Epithelial cell of proximal tubule (primary cell): ENCODE measurements at regions not wholly inside any gene's neighbourhood (a gene's known extent, or its start where the extent isn't known, plus 50 kb on each side); places are given as distances from the start of the nearest gene placed in this dataset.

Source experiments
- DNase-seq: peaks from one replicate; pipeline ENCODE4 v3.0.0-alpha.2; 2011; ENCODE audit warnings: low read depth
- H3K4me3 ChIP-seq: 2 replicates; pipeline ENCODE4 v1.5.1; 2011; ENCODE audit warnings: low read depth, mild to moderate bottlenecking, low read length
- TF ChIP-seq, protein P1 (sequence below): conservative IDR thresholded peaks from 2 replicates; pipeline ENCODE4 v1.5.1; 2012; ENCODE audit warnings: low read depth, mild to moderate bottlenecking, low read length

DNA sequence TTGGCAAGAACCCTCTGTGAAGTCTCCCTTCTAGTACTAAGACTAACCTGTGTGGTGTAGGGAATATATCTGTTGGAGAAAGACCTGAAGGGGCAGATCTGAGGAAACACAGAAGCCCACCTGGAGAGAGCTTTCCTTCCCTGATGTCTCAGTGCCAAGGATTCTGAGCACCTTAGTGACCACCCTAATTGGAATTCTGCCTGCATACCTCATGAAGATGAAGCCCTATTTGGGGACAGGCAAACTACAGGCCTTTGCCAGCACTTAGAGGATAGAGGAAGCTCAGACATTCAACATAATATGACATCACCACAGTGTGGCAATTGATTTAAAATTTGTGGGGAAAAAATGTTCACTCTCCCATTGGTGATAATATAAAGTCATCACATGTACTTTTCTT lies 766.2 kb upstream of the KIRREL3 start:
- H3K4me3 ChIP-seq: no peak overlapping the region
- TF ChIP-seq, protein P1, sequence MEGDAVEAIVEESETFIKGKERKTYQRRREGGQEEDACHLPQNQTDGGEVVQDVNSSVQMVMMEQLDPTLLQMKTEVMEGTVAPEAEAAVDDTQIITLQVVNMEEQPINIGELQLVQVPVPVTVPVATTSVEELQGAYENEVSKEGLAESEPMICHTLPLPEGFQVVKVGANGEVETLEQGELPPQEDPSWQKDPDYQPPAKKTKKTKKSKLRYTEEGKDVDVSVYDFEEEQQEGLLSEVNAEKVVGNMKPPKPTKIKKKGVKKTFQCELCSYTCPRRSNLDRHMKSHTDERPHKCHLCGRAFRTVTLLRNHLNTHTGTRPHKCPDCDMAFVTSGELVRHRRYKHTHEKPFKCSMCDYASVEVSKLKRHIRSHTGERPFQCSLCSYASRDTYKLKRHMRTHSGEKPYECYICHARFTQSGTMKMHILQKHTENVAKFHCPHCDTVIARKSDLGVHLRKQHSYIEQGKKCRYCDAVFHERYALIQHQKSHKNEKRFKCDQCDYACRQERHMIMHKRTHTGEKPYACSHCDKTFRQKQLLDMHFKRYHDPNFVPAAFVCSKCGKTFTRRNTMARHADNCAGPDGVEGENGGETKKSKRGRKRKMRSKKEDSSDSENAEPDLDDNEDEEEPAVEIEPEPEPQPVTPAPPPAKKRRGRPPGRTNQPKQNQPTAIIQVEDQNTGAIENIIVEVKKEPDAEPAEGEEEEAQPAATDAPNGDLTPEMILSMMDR: no peak
- no peak for DNase-seq

GRCh38 chr11:127738771-127739286 lies 738.3 kb upstream of the KIRREL3 start:
- DNase-seq: no peak
- TF ChIP-seq, protein P1: no peak
- H3K4me3 ChIP-seq: no peak overlapping the region

DNA sequence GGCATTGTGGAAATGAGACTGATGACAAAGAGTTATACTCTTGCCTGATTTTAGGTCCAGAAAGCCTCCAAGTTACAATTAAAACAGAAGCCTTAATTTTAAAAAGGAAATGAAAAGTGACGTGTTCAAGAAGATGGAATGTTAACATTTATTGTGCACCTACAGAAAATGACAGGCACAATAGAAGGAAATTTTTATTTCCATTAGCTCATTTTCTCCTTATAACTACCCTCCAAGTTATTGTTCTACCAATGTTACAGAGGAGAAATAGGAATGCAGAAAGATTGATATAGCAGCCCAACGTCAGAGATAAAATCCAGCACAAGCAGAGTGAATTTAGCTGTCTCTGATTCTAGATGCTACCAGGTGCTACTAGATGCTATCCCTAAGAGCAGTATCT lies 736.9 kb upstream of the KIRREL3 start:
- H3K4me3 ChIP-seq: no peak overlapping the region
- no peak for DNase-seq
- TF ChIP-seq, protein P1: no peak

DNA sequence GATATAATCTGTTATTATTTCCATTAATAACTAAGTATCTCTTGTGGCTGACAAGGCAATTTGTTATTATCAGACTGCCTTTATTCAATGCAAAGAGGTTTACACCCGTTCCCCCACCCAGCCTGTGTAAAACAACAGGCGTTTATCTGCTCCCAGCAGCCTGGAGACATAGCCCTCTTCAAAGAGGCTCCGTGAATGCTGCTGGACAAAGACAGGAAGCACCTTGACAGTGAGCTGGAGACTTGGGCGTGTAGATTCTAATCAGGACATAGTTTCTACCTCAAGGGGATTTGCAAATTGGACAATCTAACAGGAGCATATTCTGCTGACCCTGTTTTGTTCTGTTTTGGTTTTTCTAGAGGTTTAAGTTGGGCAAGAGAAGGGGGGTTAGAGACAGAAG lies 733.0 kb upstream of the KIRREL3 start:
- no peak overlapping the region for H3K4me3 ChIP-seq
- TF ChIP-seq, protein P1: no peak
- DNase-seq: no peak

DNA sequence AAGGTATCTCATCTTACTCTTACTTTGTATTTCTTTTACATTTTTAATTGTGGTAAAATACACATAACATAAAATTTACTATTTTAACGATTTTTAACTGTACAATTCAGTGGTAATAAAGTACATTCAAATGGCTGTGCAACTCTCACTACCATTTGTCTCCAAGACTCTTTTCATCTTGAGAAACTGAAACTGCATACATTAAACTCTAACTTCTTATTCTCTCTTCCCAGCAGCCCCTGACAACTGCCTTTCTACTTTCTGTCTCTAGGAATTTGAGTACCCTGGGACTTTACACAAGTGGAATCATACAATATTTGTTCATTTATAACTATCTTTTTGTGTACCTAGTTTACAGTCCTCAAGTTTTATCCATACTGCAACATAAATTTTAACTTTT lies 725.8 kb upstream of the KIRREL3 start:
- DNase-seq: no peak
- no peak overlapping the region for H3K4me3 ChIP-seq
- TF ChIP-seq, protein P1: no peak

- TF ChIP-seq, protein P1: no peak
- DNase-seq: no peak
- H3K4me3 ChIP-seq: no peak overlapping the region
These were observed 723.1 kb upstream of the KIRREL3 start for GRCh38 chr11:127723714-127724113.

- TF ChIP-seq, protein P1: no peak
- DNase-seq: no peak
These were observed 712.7 kb upstream of the KIRREL3 start for GRCh38 chr11:127713226-127713625.

More at GRCh38 chr11:127713226-127713625, 712.7 kb upstream of the KIRREL3 start:
- no peak overlapping the region for H3K4me3 ChIP-seq
